H1 (cell line): ENCODE measurements at regions not wholly inside any gene's neighbourhood (a gene's known extent, or its start where the extent isn't known, plus 50 kb on each side); places are given as distances from the start of the nearest gene placed in this dataset.

ENCODE experiments used
- CTCF ChIA-PET: fragments of 300-600 bp; sonication (Branson Sonifier 250); formaldehyde crosslinking; loops from one replicate; lab custom pipeline; 2021; ENCODE audit not compliant: partially characterized antibody; lab: Charles Lee
- POLR2A ChIA-PET: fragments of 300-600 bp; sonication (Branson Sonifier 250); formaldehyde crosslinking; loops from one replicate; lab custom pipeline; 2021; ENCODE audit warnings: inconsistent platforms; ENCODE audit not compliant: partially characterized antibody; lab: Charles Lee
- DNase-seq, 2 experiments: peaks; one replicate each; pipeline versions ENCODE4 v3.0.0 to v3.0.0-alpha.2; 2010 to 2022; ENCODE audit warnings: low spot score in 2 of 2, low read depth in 1 of 2, mixed read lengths in 1 of 2
- FAIRE-seq: peaks from 2 replicates; lab custom pipeline; 2011; peaks lifted over from hg19 to GRCh38; lab: Jason Lieb, UNC
- H2AFZ ChIP-seq: 2 replicates; pipeline ENCODE4 v1.8.1; 2012; ENCODE audit warnings: low read length, inconsistent platforms
- H2AK5ac ChIP-seq: 2 replicates; pipeline ENCODE4 v1.6.1; 2013; ENCODE audit warnings: low read depth, low read length
- H2BK120ac ChIP-seq: replicated peaks from 2 replicates; pipeline ENCODE3; 2013; ENCODE audit warnings: low read depth, low read length, inconsistent platforms
- H2BK12ac ChIP-seq: 2 replicates; pipeline ENCODE4 v1.6.1; 2013; ENCODE audit warnings: low read depth, low read length
- H2BK15ac ChIP-seq: 2 replicates; pipeline ENCODE4 v1.6.1; 2013; ENCODE audit warnings: low read length
- H2BK20ac ChIP-seq: 2 replicates; pipeline ENCODE4 v1.6.1; 2013; ENCODE audit warnings: low read length
- H2BK5ac ChIP-seq: 2 replicates; pipeline ENCODE4 v1.6.1; 2013; ENCODE audit warnings: low read depth, low read length
- H3K14ac ChIP-seq: 2 replicates; pipeline ENCODE4 v1.6.1; 2013; ENCODE audit warnings: inconsistent platforms; ENCODE audit not compliant: insufficient read length
- H3K18ac ChIP-seq: 2 replicates; pipeline ENCODE4 v1.6.1; 2013; ENCODE audit warnings: low read length; ENCODE audit errors: extremely low read depth
- H3K23ac ChIP-seq: 2 replicates; pipeline ENCODE4 v1.6.1; 2013; ENCODE audit warnings: inconsistent platforms; ENCODE audit not compliant: insufficient read length
- H3K23me2 ChIP-seq: 2 replicates; pipeline ENCODE4 v1.6.1; 2013; ENCODE audit warnings: low read depth, low read length
- H3K27ac ChIP-seq: 2 replicates; pipeline ENCODE4 v1.6.1; 2011; ENCODE audit warnings: low read depth, low read length, inconsistent platforms
- H3K27me3 ChIP-seq, 4 experiments: replicated peaks in 1 of 4; 1 replicate in 1 of 4; 2 replicates in 3 of 4; pipeline versions ENCODE4 v1.6.1 to v1.8.1; 2011 to 2013; ENCODE audit warnings: low read length in 3 of 4, mild to moderate bottlenecking in 3 of 4, inconsistent platforms in 2 of 4, mixed read lengths in 2 of 4, moderate library complexity in 1 of 4; ENCODE audit not compliant: control insufficient read depth in 3 of 4, insufficient read depth in 3 of 4; ENCODE audit errors: extremely low read depth in 1 of 4
- H3K36me3 ChIP-seq, 4 experiments: 2 replicates each; pipeline versions ENCODE4 v1.6.1 to v1.8.1; 2011 to 2013; ENCODE audit warnings: mild to moderate bottlenecking in 4 of 4, low read length in 3 of 4, moderate library complexity in 2 of 4, control low read depth in 1 of 4, inconsistent platforms in 1 of 4; ENCODE audit not compliant: insufficient read depth in 4 of 4, control insufficient read depth in 2 of 4
- H3K4ac ChIP-seq: replicated peaks from 2 replicates; pipeline ENCODE3; 2013; ENCODE audit warnings: low read length, low read depth, mixed read lengths, inconsistent platforms; ENCODE audit not compliant: insufficient read length
- H3K4me1 ChIP-seq, 4 experiments: replicated peaks in 1 of 4; 1 replicate in 1 of 4; 2 replicates in 3 of 4; pipeline versions ENCODE4 v1.6.1 to v1.8.1; 2011 to 2013; ENCODE audit warnings: low read length in 3 of 4, inconsistent platforms in 2 of 4, mixed read lengths in 1 of 4; ENCODE audit not compliant: insufficient read depth in 4 of 4, control insufficient read depth in 3 of 4
- H3K4me2 ChIP-seq, 2 experiments: 2 replicates each; pipeline versions ENCODE4 v1.6.1 to v1.8.1; 2011 to 2013; ENCODE audit warnings: low read depth in 2 of 2, low read length in 2 of 2, control low read depth in 1 of 2, inconsistent platforms in 1 of 2, mild to moderate bottlenecking in 1 of 2; ENCODE audit not compliant: insufficient read depth in 1 of 2
- H3K4me3 ChIP-seq, 4 experiments: fragments of 200-600, 300-600 bp in 1 of 4; sonication (generic), shearing (Covaris generic), sonication (Bioruptor Twin) in 1 of 4; 2 replicates each; pipeline versions ENCODE4 v1.5.1 to v1.8.1; 2011 to 2016; ENCODE audit warnings: low read length in 4 of 4, low read depth in 3 of 4, control low read depth in 2 of 4, inconsistent platforms in 2 of 4, mild to moderate bottlenecking in 2 of 4, mixed read lengths in 1 of 4, moderate library complexity in 1 of 4; ENCODE audit not compliant: insufficient read depth in 2 of 4; ENCODE audit errors: extremely low read depth in 1 of 4
- H3K56ac ChIP-seq: replicated peaks from 2 replicates; pipeline ENCODE3; 2013; ENCODE audit warnings: low read depth, mild to moderate bottlenecking, mixed read lengths, low read length, inconsistent platforms; ENCODE audit not compliant: insufficient read length
- H3K79me1 ChIP-seq: 2 replicates; pipeline ENCODE4 v1.6.1; 2013; ENCODE audit warnings: low read depth, low read length, control low read depth
- H3K79me2 ChIP-seq, 2 experiments: 2 replicates each; pipeline versions ENCODE4 v1.6.1 to v1.8.1; 2012 to 2013; ENCODE audit warnings: low read length in 2 of 2, mild to moderate bottlenecking in 2 of 2, inconsistent platforms in 1 of 2; ENCODE audit not compliant: insufficient read depth in 2 of 2, control insufficient read depth in 1 of 2
- H3K9ac ChIP-seq, 4 experiments: replicated peaks in 1 of 4; 1 replicate in 1 of 4; 2 replicates in 3 of 4; pipeline versions ENCODE4 v1.6.1 to v1.8.1; 2011 to 2013; ENCODE audit warnings: low read depth in 3 of 4, low read length in 3 of 4, control low read depth in 2 of 4, mild to moderate bottlenecking in 2 of 4, moderate library complexity in 2 of 4, inconsistent platforms in 1 of 4; ENCODE audit errors: extremely low read depth in 1 of 4
- H3K9me3 ChIP-seq, 2 experiments: 2 replicates each; pipeline versions ENCODE4 v1.6.1 to v1.8.1; 2012 to 2013; ENCODE audit warnings: mild to moderate bottlenecking in 2 of 2, moderate library complexity in 2 of 2, control low read depth in 1 of 2, inconsistent platforms in 1 of 2, low read depth in 1 of 2, low read length in 1 of 2, mixed read lengths in 1 of 2; ENCODE audit not compliant: insufficient read depth in 2 of 2
- H4K20me1 ChIP-seq, 2 experiments: replicated peaks in 1 of 2; 2 replicates each; pipeline versions ENCODE3 to v1.8.1; 2011 to 2013; ENCODE audit warnings: inconsistent platforms in 2 of 2, low read length in 2 of 2, mild to moderate bottlenecking in 1 of 2; ENCODE audit not compliant: insufficient read depth in 2 of 2, control insufficient read depth in 1 of 2
- H4K5ac ChIP-seq: 2 replicates; pipeline ENCODE4 v1.6.1; 2013; ENCODE audit warnings: low read length, low read depth, mixed read lengths, inconsistent platforms; ENCODE audit not compliant: insufficient read length
- H4K8ac ChIP-seq: 2 replicates; pipeline ENCODE4 v1.8.0; 2013; ENCODE audit warnings: mild to moderate bottlenecking, moderate library complexity, low read length, inconsistent platforms; ENCODE audit not compliant: insufficient read depth; ENCODE audit errors: extremely low read depth
- H4K91ac ChIP-seq: replicated peaks from 2 replicates; pipeline ENCODE3; 2013; ENCODE audit warnings: low read length, mixed read lengths, inconsistent platforms; ENCODE audit not compliant: insufficient read length
- MAFK ChIP-seq: IDR thresholded peaks from 2 replicates; pipeline ENCODE4 v1.6.1; 2012; ENCODE audit warnings: low read depth, mild to moderate bottlenecking, improper control_type of control experiment, low read length
- TAF1 ChIP-seq: IDR thresholded peaks from 2 replicates; pipeline ENCODE4 v1.6.1; 2011; ENCODE audit warnings: mild to moderate bottlenecking, low read depth, low read length
- TBP ChIP-seq: IDR thresholded peaks from 2 replicates; pipeline ENCODE4 v1.6.1; 2011; ENCODE audit warnings: low read depth, low read length, improper control_type of control experiment

DNA sequence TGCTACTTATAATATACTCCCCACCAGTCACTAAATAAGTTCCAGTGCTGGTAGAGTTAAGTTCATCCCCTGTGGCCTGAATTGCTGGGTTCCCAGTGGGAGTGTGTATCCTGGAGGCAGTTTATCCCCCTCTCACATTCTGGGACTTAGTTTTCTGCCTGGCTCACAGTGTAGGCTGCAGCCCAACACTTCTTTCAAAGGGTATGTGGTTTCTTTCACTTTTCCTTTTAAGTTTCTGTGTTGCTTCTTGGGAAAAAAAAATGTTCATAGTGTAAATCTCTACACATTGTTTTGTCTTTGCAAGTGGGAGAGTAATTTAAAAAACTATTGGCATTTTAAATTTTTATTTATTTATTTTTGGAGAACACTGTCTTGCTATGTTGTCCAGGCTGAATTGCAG, 85.5 kb downstream of the XIST start:
- no peaks in the 10 kb centered on the region for H3K27me3 ChIP-seq
- ChIA-PET POLR2A (no interaction called here), CTCF (no interaction called here)
- no peak overlapping the region for H2BK120ac ChIP-seq
- H2BK5ac ChIP-seq: no peak overlapping the region
- no peak overlapping the region for H4K5ac ChIP-seq
- no peak for FAIRE-seq
- H3K4me2 ChIP-seq: no peak overlapping the region
- H3K56ac ChIP-seq: no peak overlapping the region
- no peaks in the 10 kb centered on the region; a peak in 1 of 7 replicates for H3K4me1 ChIP-seq
- no peaks in the 10 kb centered on the region for H3K9me3 ChIP-seq
- H3K79me1 ChIP-seq: no peaks in the 10 kb centered on the region
- no peak overlapping the region for H2BK15ac ChIP-seq
- no peak overlapping the region for H2AK5ac ChIP-seq
- no peak for DNase-seq
- H3K23me2 ChIP-seq: no peaks in the 10 kb centered on the region
- no peak overlapping the region for H2AFZ ChIP-seq
- no peak overlapping the region for H2BK12ac ChIP-seq
- H3K4me3 ChIP-seq: no peak overlapping the region
- H3K14ac ChIP-seq: no peak overlapping the region
- no peak overlapping the region for H2BK20ac ChIP-seq
- no peak for TF ChIP-seq TAF1
- TF ChIP-seq TBP: no peak
- TF ChIP-seq MAFK: no peak
- H3K36me3 ChIP-seq: no peaks in the 10 kb centered on the region
- H4K91ac ChIP-seq: no peak overlapping the region
- H3K23ac ChIP-seq: no peak overlapping the region
- H3K79me2 ChIP-seq: no peaks in the 10 kb centered on the region
- H3K18ac ChIP-seq: no peak overlapping the region
- no peak overlapping the region for H3K4ac ChIP-seq
- H4K8ac ChIP-seq: no peak overlapping the region
- H3K27ac ChIP-seq: no peak overlapping the region
- no peak overlapping the region for H3K9ac ChIP-seq
- H4K20me1 ChIP-seq: no peaks in the 10 kb centered on the region
